ENCODE measurements at regions not wholly inside any gene's neighbourhood (a gene's known extent, or its start where the extent isn't known, plus 50 kb on each side); places are given as distances from the start of the nearest gene placed in this dataset.

GRCh38 chr12:106000382-106001104 is 138.2 kb downstream of the NUAK1 start:
- H3K4me3 ChIP-seq (ENCODE audit: low read depth, low read length), result no peak overlapping the region
- DNase-seq (ENCODE audit: low read depth), result no peak
- TF ChIP-seq CTCF (IDR thresholded peaks at IDR 0.05; ENCODE audit: insufficient read depth, low read depth, low read length), result no peak

GRCh38 chr12:106001105-106001836 is 137.5 kb downstream of the NUAK1 start:
- no peak overlapping the region for H3K4me3 ChIP-seq (ENCODE audit: low read depth, low read length)
- no peak for TF ChIP-seq CTCF (IDR thresholded peaks at IDR 0.05; ENCODE audit: insufficient read depth, low read depth, low read length)
- DNase-seq (ENCODE audit: low read depth), result no peak

DNA sequence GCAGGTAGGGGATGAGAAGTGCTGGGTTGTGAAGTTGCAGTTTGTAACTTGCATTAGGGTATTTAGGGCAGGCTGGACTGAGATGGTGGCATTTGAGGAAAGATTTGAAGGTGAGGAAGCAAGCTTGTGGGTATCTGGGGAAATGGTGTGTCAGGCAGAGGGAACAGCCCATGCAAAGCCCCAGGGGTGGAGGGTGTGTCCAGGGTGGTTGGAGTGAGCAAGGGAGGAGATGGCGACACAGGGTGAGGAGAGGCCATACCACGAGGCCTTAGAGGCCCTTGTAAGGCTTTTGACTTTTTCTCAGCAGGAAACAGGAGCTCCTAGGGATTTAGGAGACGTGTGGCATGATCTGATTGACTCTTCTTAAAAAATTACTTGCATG is 136.9 kb downstream of the NUAK1 start:
- TF ChIP-seq CTCF (IDR thresholded peaks at IDR 0.05; ENCODE audit: insufficient read depth, low read depth, low read length), result no peak
- no peak for DNase-seq (ENCODE audit: low read depth)
- no peak overlapping the region for H3K4me3 ChIP-seq (ENCODE audit: low read depth, low read length)

GRCh38 chr12:106003297-106003696 is 135.5 kb downstream of the NUAK1 start:
- TF ChIP-seq CTCF (IDR thresholded peaks at IDR 0.05; ENCODE audit: insufficient read depth, low read depth, low read length), result no peak

DNA sequence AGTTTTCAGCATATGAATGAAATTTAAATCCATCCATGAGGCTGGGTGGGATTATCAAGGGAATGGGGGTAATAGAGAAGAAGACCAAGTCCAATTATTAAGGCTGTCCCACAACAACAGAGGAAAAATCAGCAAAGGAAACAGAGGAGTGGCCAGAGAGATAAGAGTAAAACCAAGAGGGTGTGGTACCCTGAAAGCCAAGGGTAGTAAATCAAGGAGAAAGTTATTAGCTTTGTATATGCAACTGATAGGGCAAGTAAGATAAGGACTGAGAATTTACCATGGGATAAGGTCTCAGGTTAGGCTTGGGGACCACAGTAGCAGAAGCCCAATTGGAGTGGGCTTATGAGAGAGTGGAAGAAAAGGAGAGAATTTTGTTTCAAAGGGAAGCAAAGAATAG is 134.5 kb downstream of the NUAK1 start:
- DNase-seq (ENCODE audit: low read depth), result peak; percentile 33
- no peak overlapping the region for H3K4me3 ChIP-seq (ENCODE audit: low read depth, low read length)
- no peak for TF ChIP-seq CTCF (IDR thresholded peaks at IDR 0.05; ENCODE audit: insufficient read depth, low read depth, low read length)

More at GRCh38 chr12:106003297-106003696, 135.5 kb downstream of the NUAK1 start:
- DNase-seq (ENCODE audit: low read depth), result no peak
- no peak overlapping the region for H3K4me3 ChIP-seq (ENCODE audit: low read depth, low read length)

GRCh38 chr12:106006382-106006781 is 132.4 kb downstream of the NUAK1 start:
- no peak for TF ChIP-seq CTCF (IDR thresholded peaks at IDR 0.05; ENCODE audit: insufficient read depth, low read depth, low read length)
- no peak overlapping the region for H3K4me3 ChIP-seq (ENCODE audit: low read depth, low read length)
- no peak for DNase-seq (ENCODE audit: low read depth)

All from fibroblast of villous mesenchyme (primary cell).